ENCODE measurements at regions not wholly inside any gene's neighbourhood (a gene's known extent, or its start where the extent isn't known, plus 50 kb on each side); places are given as distances from the start of the nearest gene placed in this dataset.

DNA sequence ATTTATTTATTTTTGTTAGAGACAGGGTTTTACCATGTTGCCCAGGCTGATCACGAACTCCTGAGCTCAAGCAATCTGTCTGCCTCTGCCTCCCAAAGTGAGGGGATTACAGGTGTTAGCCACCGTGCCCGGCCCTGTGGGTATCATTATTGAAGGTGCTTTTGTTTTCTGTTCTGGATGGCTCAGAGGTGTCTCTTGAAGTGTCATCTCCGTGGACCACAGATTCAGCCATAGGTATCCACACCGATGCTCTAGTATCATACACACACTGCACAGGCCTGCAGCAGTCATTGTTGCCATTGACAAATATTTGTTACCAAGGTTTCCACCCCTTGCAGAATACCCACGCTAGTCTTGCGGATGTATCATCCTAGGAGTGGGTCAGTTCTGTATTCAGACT lies 446.2 kb downstream of the XYLT1 start:
- H3K4me3 ChIP-seq (ENCODE audit: low read depth, low read length), result no peak overlapping the region
- TF ChIP-seq, protein P1, sequence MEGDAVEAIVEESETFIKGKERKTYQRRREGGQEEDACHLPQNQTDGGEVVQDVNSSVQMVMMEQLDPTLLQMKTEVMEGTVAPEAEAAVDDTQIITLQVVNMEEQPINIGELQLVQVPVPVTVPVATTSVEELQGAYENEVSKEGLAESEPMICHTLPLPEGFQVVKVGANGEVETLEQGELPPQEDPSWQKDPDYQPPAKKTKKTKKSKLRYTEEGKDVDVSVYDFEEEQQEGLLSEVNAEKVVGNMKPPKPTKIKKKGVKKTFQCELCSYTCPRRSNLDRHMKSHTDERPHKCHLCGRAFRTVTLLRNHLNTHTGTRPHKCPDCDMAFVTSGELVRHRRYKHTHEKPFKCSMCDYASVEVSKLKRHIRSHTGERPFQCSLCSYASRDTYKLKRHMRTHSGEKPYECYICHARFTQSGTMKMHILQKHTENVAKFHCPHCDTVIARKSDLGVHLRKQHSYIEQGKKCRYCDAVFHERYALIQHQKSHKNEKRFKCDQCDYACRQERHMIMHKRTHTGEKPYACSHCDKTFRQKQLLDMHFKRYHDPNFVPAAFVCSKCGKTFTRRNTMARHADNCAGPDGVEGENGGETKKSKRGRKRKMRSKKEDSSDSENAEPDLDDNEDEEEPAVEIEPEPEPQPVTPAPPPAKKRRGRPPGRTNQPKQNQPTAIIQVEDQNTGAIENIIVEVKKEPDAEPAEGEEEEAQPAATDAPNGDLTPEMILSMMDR (IDR thresholded peaks at IDR 0.05; ENCODE audit: insufficient read depth, low read length), result no peak
- DNase-seq (ENCODE audit: low read depth), result no peak

DNA sequence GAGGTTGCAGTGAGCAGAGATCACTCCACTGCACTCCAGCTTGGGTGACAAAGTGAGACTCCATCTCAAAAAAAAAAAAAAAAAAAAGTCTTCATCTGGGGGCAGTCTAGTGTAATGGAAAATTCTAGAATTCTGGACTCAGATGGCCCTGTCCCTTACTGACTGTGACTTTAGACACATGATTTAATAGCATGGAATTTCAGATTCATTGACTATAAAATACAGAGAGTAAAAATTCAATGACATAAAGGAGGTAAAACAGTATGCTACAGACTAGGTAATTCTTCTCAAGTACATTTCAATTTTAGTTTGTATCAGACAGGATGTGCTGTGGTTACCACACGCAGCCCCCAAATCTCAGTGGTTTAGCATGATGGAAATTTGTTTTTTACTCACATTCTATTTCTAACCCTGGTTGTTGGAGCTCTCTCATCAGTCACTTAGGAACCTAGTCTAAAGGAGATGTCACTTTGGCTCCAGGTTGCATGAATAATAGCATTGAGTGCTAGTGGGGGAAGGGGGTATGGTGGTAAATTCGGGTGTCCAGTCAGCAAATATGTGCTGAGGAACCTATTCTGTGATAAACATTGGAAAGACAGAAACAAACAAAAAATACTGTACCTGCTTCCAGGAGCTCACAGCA lies 444.0 kb downstream of the XYLT1 start:
- TF ChIP-seq, protein P1 (IDR thresholded peaks at IDR 0.05; ENCODE audit: insufficient read depth, low read length), result no peak
- no peak for DNase-seq (ENCODE audit: low read depth)

DNA sequence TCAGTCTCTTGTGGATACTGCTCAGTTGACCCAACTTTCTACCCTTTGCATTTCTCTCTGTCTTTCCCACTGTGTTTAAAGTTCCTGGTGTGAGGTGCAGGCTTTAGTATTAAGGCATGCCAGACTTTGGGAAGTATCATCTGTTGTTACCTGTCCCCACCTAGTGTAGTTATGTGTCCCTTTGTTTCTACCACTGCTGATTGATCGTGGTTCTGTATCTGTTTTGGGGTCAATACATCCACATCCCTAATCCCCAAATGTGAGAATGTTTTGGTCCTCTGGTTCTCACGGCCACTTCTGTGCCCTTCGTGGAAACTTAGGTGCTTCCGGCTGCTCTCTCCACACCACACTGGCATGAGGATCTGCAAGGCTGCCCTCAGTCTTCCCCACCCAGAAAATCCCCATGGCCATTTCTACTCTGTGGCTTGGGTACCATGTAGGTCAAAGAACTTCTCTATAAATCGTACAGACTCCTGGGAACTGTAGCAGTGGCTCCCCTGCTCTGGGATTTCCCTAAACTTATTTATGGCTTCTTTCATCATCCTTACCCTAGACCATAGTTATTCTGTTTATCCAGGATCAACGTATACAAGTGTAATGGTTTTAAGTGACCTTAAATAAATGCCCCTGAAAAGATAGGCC lies 443.2 kb downstream of the XYLT1 start:
- no peak overlapping the region for H3K4me3 ChIP-seq (ENCODE audit: low read depth, low read length)
- no peak for DNase-seq (ENCODE audit: low read depth)
- TF ChIP-seq, protein P1 (IDR thresholded peaks at IDR 0.05; ENCODE audit: insufficient read depth, low read length), result no peak

More for the DNA sequence above, 444.0 kb downstream of the XYLT1 start:
- H3K4me3 ChIP-seq (ENCODE audit: low read depth, low read length), result no peak overlapping the region

DNA sequence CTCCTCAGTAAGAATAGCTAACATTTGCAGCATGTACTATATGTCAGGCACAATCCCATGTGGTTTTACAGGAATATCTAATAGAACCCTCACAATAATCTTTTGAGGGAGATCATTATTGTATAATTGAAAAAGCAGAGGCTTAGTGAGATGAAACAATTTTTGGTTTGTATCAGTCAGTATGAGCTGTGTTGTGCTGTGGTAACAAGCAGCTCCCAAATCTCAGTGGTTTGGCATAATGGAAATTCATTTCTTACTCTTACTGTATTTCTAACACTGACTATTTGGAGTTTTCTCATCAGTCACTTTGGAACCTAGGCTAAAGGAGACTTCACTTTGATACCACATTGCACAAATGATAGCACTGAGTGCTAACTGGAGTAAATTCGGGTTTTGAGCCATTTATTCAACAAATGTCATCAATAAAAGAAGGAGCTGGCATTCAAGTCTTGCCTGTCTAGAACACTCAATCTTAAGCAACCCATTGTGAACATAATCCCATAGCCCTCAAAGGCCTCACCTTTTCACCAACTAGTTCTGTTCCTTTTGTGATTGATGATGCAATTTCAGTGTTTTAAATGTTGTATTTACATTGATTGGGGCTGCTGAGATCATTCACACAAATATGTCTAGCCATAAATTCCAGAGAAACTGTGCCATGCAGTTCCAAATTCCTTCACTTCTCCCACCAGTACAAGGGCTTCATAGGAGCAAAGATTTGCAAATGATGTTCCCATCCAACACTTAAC lies 441.0 kb downstream of the XYLT1 start:
- TF ChIP-seq, protein P1 (IDR thresholded peaks at IDR 0.05; ENCODE audit: insufficient read depth, low read length), result no peak
- no peak overlapping the region for H3K4me3 ChIP-seq (ENCODE audit: low read depth, low read length)
- no peak for DNase-seq (ENCODE audit: low read depth)

DNA sequence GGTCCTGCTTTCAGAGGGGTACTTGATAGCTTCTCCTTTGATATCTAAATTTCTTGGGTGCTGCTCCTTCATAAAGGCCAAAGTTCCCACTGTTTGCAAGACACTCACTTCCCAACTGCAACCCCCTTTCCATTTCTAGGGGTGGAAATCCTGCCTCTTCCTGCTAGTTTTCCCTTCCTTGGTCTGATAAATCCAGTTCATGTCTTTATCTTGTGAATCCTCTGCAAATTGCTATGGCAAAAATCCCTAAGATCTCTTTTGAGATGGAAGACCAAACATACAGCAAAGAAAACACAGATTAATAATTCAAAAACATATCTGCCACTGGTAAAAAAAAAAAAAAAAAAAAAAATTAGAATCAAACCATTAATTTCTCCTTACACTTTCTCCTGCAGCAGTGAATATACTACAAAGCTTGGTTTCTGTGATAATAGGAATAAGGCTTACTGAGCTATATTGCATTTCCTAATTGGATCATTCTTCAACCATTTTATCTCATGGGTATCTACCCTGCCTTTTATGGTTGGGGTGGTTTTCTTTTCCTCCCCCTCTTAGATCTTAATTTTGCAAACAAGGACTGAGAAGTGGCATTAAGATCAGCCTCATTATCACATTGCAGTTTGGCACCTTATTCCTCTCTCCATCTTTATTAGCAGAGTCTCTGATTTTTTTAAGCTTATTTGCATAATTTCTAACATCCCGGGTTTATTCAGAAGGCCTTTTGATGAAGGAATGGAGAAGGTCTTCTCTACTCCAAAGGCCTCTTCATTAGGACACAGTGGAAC lies 439.1 kb downstream of the XYLT1 start:
- TF ChIP-seq, protein P1 (IDR thresholded peaks at IDR 0.05; ENCODE audit: insufficient read depth, low read length), result no peak
- H3K4me3 ChIP-seq (ENCODE audit: low read depth, low read length), result no peak overlapping the region
- no peak for DNase-seq (ENCODE audit: low read depth)

DNA sequence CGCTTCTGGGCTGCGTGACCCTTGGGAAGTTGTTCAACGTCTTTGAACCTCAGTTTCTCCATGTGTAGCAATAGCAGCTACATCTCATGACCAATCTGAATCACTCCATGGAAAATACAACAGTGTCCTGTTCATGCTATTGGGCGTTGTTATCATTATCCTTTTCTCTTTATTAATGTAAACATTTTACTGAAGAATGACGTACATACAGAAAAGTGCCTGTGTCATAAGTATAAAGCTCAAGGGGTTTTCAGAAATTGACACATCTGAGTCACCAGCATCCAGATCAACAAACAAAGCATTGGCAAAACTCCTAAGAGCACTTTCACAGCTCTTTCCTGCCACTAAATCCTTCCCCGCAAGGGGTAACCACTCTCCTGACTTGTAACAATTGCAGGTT lies 438.4 kb downstream of the XYLT1 start:
- no peak overlapping the region for H3K4me3 ChIP-seq (ENCODE audit: low read depth, low read length)
- DNase-seq (ENCODE audit: low read depth), result no peak
- TF ChIP-seq, protein P1 (IDR thresholded peaks at IDR 0.05; ENCODE audit: insufficient read depth, low read length), result no peak

Measured in fibroblast of the aortic adventitia (primary cell).